HG02623 (cell line): ENCODE measurements at regions not wholly inside any gene's neighbourhood (a gene's known extent, or its start where the extent isn't known, plus 50 kb on each side); places are given as distances from the start of the nearest gene placed in this dataset.

ENCODE experiments used
- ATAC-seq: cut with Tn5 transposase; IDR thresholded peaks from one replicate; pipeline ENCODE4 v1.9.1; 2021; ENCODE audit warnings: moderate library complexity; ENCODE audit not compliant: unreplicated experiment

GRCh38 chr1:81700728-81701470, 99.8 kb upstream of the ADGRL2 start:
- ATAC-seq, result no peak

- no peak for ATAC-seq
These were observed 101.5 kb upstream of the ADGRL2 start for GRCh38 chr1:81699234-81699633.

- ATAC-seq, result no peak
These were observed 105.0 kb upstream of the ADGRL2 start for GRCh38 chr1:81695741-81696140.

- no peak for ATAC-seq
These were observed 107.4 kb upstream of the ADGRL2 start for GRCh38 chr1:81693316-81693715.

GRCh38 chr1:81690676-81691453, 109.9 kb upstream of the ADGRL2 start:
- no peak for ATAC-seq

GRCh38 chr1:81689531-81689941, 111.2 kb upstream of the ADGRL2 start:
- ATAC-seq, result no peak

- ATAC-seq, result no peak
These were observed 118.2 kb upstream of the ADGRL2 start for GRCh38 chr1:81682490-81682889.

GRCh38 chr1:81681601-81682266, 119.0 kb upstream of the ADGRL2 start:
- ATAC-seq, result no peak

GRCh38 chr1:81681114-81681513, 119.6 kb upstream of the ADGRL2 start:
- no peak for ATAC-seq

- ATAC-seq, result no peak
These were observed 120.8 kb upstream of the ADGRL2 start for GRCh38 chr1:81679942-81680341.

- ATAC-seq, result no peak
These were observed 122.0 kb upstream of the ADGRL2 start for GRCh38 chr1:81678779-81679178.

GRCh38 chr1:81672766-81673165, 128.0 kb upstream of the ADGRL2 start:
- ATAC-seq, result no peak

- no peak for ATAC-seq
These were observed 129.7 kb upstream of the ADGRL2 start for GRCh38 chr1:81671038-81671437.

GRCh38 chr1:81670286-81670685, 130.4 kb upstream of the ADGRL2 start:
- no peak for ATAC-seq

- ATAC-seq, result no peak
These were observed 134.1 kb upstream of the ADGRL2 start for GRCh38 chr1:81666586-81666985.

- ATAC-seq, result no peak
These were observed 136.4 kb upstream of the ADGRL2 start for GRCh38 chr1:81664341-81664740.

- no peak for ATAC-seq
These were observed 137.7 kb upstream of the ADGRL2 start for GRCh38 chr1:81662913-81663526.

GRCh38 chr1:81660286-81660685, 140.4 kb upstream of the ADGRL2 start:
- no peak for ATAC-seq

GRCh38 chr1:81654657-81655056, 146.1 kb upstream of the ADGRL2 start:
- no peak for ATAC-seq

- ATAC-seq, result no peak
These were observed 146.6 kb upstream of the ADGRL2 start for GRCh38 chr1:81654147-81654546.

GRCh38 chr1:81650776-81651175, 150.0 kb upstream of the ADGRL2 start:
- ATAC-seq, result no peak
